GM12878 (cell line): ENCODE measurements at regions not wholly inside any gene's neighbourhood (a gene's known extent, or its start where the extent isn't known, plus 50 kb on each side); places are given as distances from the start of the nearest gene placed in this dataset.

Source experiments
- EZH2 ChIP-seq: IDR thresholded peaks from 2 replicates; pipeline ENCODE4 v1.6.1; 2012; ENCODE audit warnings: low read depth, mild to moderate bottlenecking, control low read depth, inconsistent platforms, low read length, borderline replicate concordance; ENCODE audit not compliant: control insufficient read depth
- RB1 ChIP-seq: fragments of 450-650 bp; formaldehyde crosslinking; IDR thresholded peaks from 2 replicates; pipeline ENCODE4 v1.6.1; 2017; ENCODE audit warnings: mild to moderate bottlenecking, borderline replicate concordance

DNA sequence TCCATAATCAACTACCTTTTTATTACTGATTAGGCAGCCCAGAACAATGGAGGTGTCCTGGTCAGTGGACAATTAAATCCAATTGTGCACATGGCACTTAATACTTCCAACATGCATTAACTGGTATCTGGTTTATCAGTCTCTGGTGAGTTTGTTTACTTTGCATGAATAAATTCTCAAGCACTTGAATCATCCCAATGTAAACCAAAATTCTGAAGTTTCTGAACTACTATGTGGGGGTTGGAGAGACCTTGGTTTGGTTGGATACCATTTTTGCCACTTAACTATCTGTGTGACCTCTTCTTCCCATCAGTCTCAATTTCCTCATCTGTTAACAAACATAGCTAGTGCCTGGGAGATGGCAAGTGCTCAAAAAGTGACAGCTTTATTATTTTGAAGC, 70.5 kb upstream of the MAP4 start:
- TF ChIP-seq EZH2 (no peak), RB1 (no peak)
